T-cell (primary cell): ENCODE measurements at regions not wholly inside any gene's neighbourhood (a gene's known extent, or its start where the extent isn't known, plus 50 kb on each side); places are given as distances from the start of the nearest gene placed in this dataset.

Experiments used
- ATAC-seq, 4 experiments: fragments of 200-7000 bp in 3 of 4; fragments of 150-1000 bp in 1 of 4; cut with Tn5 transposase; replicated peaks in 1 of 4; 1 replicate in 3 of 4; 2 replicates in 1 of 4; pipeline ENCODE4 v1.10.0; 2021; ENCODE audit warnings: moderate library complexity in 3 of 4, mild to moderate bottlenecking in 2 of 4, moderate number of reproducible peaks in 1 of 4
- CTCF ChIA-PET, 2 donors: fragments of 300-600 bp; sonication (Branson Sonifier 250); formaldehyde crosslinking; loops; one replicate each; lab custom pipeline; 2022; ENCODE audit warnings: antibody characterized with exemption in 2 of 2; lab: Charles Lee
- POLR2A ChIA-PET, 2 donors: fragments of 300-600 bp; sonication (Branson Sonifier 250); formaldehyde crosslinking; loops; one replicate each; lab custom pipeline; 2022; ENCODE audit warnings: antibody characterized with exemption in 2 of 2; lab: Charles Lee
- DNase-seq, 35 experiments: peaks; one replicate each; pipeline versions ENCODE4 v3.0.0 to v3.0.0-alpha.2; 2013 to 2023
- H3K27ac ChIP-seq: one replicate; pipeline ENCODE4 v1.5.1; 2013; ENCODE audit warnings: low read length
- H3K27me3 ChIP-seq, 2 experiments: replicated peaks in 1 of 2; 1 replicate in 1 of 2; 2 replicates in 1 of 2; pipeline versions ENCODE4 v1.6.1 to v1.7.0; 2013; ENCODE audit warnings: low read length in 1 of 2, mixed read lengths in 1 of 2; ENCODE audit not compliant: control insufficient read depth in 2 of 2, insufficient read depth in 2 of 2; ENCODE audit errors: extremely low read depth in 1 of 2
- H3K36me3 ChIP-seq, 2 donors: 1 replicate in 1 of 2; 2 replicates in 1 of 2; pipeline versions ENCODE4 v1.6.1 to v1.7.0; 2013; ENCODE audit warnings: low read length in 1 of 2; ENCODE audit not compliant: control insufficient read depth in 2 of 2, insufficient read depth in 1 of 2; ENCODE audit errors: extremely low read depth in 1 of 2
- H3K4me1 ChIP-seq, 2 experiments: 1 replicate in 1 of 2; 2 replicates in 1 of 2; pipeline versions ENCODE4 v1.6.1 to v1.7.0; 2013; ENCODE audit warnings: low read length in 2 of 2, mixed read lengths in 1 of 2; ENCODE audit not compliant: insufficient read depth in 2 of 2, control insufficient read depth in 1 of 2; ENCODE audit errors: extremely low read depth in 1 of 2
- H3K4me3 ChIP-seq, 2 donors: 1 replicate in 1 of 2; 2 replicates in 1 of 2; pipeline versions ENCODE4 v1.5.1 to v1.7.0; 2013; ENCODE audit warnings: mild to moderate bottlenecking in 2 of 2, low read length in 1 of 2, moderate library complexity in 1 of 2; ENCODE audit not compliant: control insufficient read depth in 1 of 2; ENCODE audit errors: extremely low read depth in 1 of 2
- H3K9me3 ChIP-seq: 2 replicates; pipeline ENCODE4 v1.7.0; 2013
- H3K27ac Mint-ChIP-seq, 2 donors: one replicate each; pipeline ENCODE4 v1.8.0; 2020 to 2021; ENCODE audit warnings: mild to moderate bottlenecking in 2 of 2, mixed read lengths in 2 of 2
- H3K27me3 Mint-ChIP-seq, 2 donors: one replicate each; pipeline ENCODE4 v1.8.0; 2021 to 2022; ENCODE audit warnings: mixed read lengths in 2 of 2
- H3K36me3 Mint-ChIP-seq: one replicate; pipeline ENCODE4 v1.8.0; 2021; ENCODE audit warnings: mixed read lengths
- H3K4me1 Mint-ChIP-seq, 3 donors: one replicate each; pipeline ENCODE4 v1.8.0; 2020 to 2022; ENCODE audit warnings: mixed read lengths in 3 of 3, mild to moderate bottlenecking in 1 of 3
- H3K4me3 Mint-ChIP-seq, 3 donors: one replicate each; pipeline ENCODE4 v1.8.0; 2020 to 2022; ENCODE audit warnings: mild to moderate bottlenecking in 3 of 3, mixed read lengths in 3 of 3, moderate library complexity in 3 of 3
- H3K9me3 Mint-ChIP-seq, 3 donors: one replicate each; pipeline ENCODE4 v1.8.0; 2020 to 2022; ENCODE audit warnings: mixed read lengths in 3 of 3
- WGBS: methylation state at CpG from one replicate; pipeline ENCODE4 v1.1.5; 2013; ENCODE audit warnings: missing lambda C conversion rate; ENCODE audit not compliant: insufficient coverage; 5-methylcytosine and 5-hydroxymethylcytosine counted together

DNA sequence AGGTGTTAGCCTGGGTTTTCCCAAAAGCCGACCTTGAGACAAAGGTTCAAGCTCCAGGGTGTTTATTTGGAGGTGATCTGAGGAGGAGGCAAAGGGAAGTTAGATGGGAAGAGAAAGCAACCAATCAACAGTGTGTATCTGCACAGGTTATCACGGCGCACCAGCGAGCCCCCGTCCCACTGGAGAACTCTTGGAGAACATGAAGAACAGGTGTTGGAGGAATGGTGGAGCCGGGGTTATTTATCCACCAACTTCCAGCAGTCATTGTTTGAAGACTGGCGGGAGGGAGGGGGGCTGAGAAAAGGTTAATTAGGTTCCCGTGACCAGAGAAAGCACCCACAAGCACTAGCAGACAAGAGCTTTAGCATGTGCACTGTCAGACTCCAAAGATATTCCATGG, 282.5 kb upstream of the FOXK1 start:
- Mint-ChIP-seq H3K27ac (no peak overlapping the region), H3K36me3 (no peaks in the 10 kb centered on the region), H3K9me3 (peaks cover 6 to 11% (median 10%) of the 10 kb centered on the region in 3 donors), H3K27me3 (peaks cover 11 to 16% of the 10 kb centered on the region in 2 donors), H3K4me1 (no peaks in the 10 kb centered on the region), H3K4me3 (no peak overlapping the region)
- Histone ChIP-seq H3K4me1 (no peaks in the 10 kb centered on the region), H3K27ac (no peak overlapping the region), H3K36me3 (no peaks in the 10 kb centered on the region), H3K4me3 (no peak overlapping the region), H3K9me3 (no peaks in the 10 kb centered on the region), H3K27me3 (peaks cover 0 to 3% of the 10 kb centered on the region in 2 experiments)
- WGBS: 67% methylated on average over 1 of the region's 8 CpGs
- no peak for ATAC-seq
- no peak for DNase-seq
- ChIA-PET CTCF (no interaction called here), POLR2A (no interaction called here)

DNA sequence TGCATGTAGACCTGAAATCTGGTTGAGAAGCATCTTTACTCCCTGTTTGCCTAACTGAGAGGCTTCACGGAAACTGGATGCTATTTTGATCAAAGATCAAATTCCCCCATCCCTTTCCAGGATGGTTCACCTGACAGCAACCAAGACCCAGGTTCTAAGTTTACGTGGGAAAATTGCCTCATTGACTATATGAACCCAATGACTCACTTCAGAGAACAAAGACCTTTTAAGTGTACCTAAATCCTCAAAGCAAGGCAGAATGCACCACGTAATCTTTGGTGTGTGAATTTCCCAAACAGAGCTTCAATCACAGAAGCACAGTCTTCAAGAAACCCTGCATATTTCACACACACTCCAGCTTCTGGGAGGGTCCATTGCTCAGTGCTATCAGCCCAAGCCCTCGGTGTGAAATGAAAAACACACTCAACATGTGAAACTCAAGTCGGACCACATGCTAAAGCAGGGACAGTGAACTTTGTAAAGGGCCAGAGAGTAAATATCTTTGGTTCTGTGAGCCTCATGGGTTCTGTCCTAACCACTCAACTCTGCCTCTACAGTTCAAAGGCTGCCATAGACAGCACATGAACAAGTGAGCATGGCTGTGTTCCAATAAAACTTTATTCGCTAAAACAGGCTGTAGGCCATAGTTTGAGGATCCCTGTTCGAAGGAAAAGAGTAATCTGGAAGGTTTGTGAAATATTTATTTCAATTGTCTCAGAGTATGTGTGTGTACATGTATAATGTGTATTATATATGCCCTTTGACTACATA, 275.6 kb upstream of the FOXK1 start:
- Mint-ChIP-seq H3K9me3 (peaks cover 9 to 14% (median 10%) of the 10 kb centered on the region in 3 donors), H3K4me1 (no peaks in the 10 kb centered on the region)

DNA sequence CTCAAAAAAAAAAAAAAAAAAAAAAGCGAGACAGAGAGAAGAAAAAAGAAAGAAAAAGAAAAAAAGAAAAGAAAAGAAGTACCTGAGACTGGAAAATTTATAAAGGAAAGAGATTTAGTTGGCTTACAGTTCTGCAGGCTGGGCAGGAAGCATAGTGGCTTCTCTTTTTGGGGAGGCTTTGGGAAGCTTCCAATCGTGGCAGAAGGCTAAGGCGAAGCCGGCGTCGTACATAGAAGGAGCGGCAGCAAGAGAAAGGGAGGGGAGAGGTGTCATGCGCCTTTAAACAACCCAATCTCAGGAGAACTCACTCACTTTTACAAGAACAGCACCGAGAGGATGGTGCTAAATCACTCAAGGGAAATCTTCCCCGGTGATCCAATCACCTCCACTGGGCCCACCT, 272.1 kb upstream of the FOXK1 start:
- no peaks in the 10 kb centered on the region for H3K4me1 ChIP-seq
- Mint-ChIP-seq H3K36me3 (no peaks in the 10 kb centered on the region), H3K4me3 (no peak overlapping the region), H3K27me3 (peaks cover 0 to 6% of the 10 kb centered on the region in 2 donors), H3K27ac (no peak overlapping the region), H3K9me3 (peaks cover 6 to 17% (median 14%) of the 10 kb centered on the region in 3 donors), H3K4me1 (no peaks in the 10 kb centered on the region)
- ChIA-PET POLR2A (no interaction called here), CTCF (no interaction called here)
- H3K27me3 ChIP-seq: peaks cover 0 to 8% of the 10 kb centered on the region in 2 experiments
- 71% methylated on average over 4 of the region's 10 CpGs for WGBS
- H3K4me3 ChIP-seq: no peak overlapping the region
- no peaks in the 10 kb centered on the region for H3K36me3 ChIP-seq
- no peak for DNase-seq
- H3K9me3 ChIP-seq: no peaks in the 10 kb centered on the region
- ATAC-seq: no peak
- no peak overlapping the region for H3K27ac ChIP-seq

More for the DNA sequence above, 275.6 kb upstream of the FOXK1 start:
- Mint-ChIP-seq H3K36me3 (no peaks in the 10 kb centered on the region), H3K27me3 (peaks cover 7 to 10% of the 10 kb centered on the region in 2 donors), H3K27ac (no peak overlapping the region), H3K4me3 (no peak overlapping the region)
- Histone ChIP-seq H3K4me3 (no peak overlapping the region), H3K27ac (no peak overlapping the region), H3K36me3 (no peaks in the 10 kb centered on the region), H3K4me1 (no peaks in the 10 kb centered on the region), H3K27me3 (peaks cover 0 to 8% of the 10 kb centered on the region in 2 experiments), H3K9me3 (no peaks in the 10 kb centered on the region)
- CTCF ChIA-PET: no interaction called here
- DNase-seq: no peak
- no peak for ATAC-seq
- WGBS: 93% methylated on average over 3 of the region's 7 CpGs
- POLR2A ChIA-PET: no interaction called here

DNA sequence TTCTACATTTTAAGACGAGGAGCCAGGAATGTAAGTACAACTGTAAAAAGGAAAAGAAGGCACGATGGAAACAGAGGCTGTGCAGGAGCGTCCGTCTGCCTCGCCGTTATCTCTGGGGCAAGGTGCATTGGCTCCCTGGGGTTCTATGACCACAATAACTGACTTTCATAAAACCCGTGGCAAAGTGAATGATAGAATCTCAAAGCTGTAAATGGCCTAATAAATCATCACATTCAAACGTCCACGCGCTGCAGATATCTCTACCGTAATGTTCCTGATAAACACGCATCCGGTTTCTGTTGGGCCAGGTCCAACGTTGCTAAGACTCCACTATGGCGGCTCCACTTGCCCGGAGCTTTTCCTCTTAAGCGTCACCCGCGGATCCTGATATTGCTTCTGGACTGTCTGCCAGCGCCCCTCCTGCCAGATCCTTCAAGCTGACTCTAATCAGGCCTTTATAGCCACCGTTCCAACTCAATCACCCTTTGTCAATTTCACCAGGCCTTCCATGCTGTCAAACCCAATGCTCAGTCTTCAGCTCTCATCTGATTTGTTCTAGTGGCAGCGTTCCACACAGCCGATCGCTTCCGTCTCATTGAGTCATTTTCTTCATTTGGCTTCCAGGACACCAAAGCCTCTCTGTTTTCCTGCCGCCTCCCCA, 265.6 kb upstream of the FOXK1 start:
- Histone ChIP-seq H3K4me3 (no peak overlapping the region), H3K36me3 (no peaks in the 10 kb centered on the region), H3K27ac (no peak overlapping the region), H3K4me1 (no peaks in the 10 kb centered on the region), H3K27me3 (peaks cover 0 to 2% of the 10 kb centered on the region in 2 experiments), H3K9me3 (peaks cover 4% of the 10 kb centered on the region)
- ChIA-PET POLR2A (interaction anchor here in 1 of 2 donors (0.7 kb wide), 1 partner anchor 435 kb away, joined by 3 read pairs; no protein-coding TSS in a partner anchor), CTCF (no interaction called here)
- Mint-ChIP-seq H3K9me3 (peaks cover 19 to 25% (median 20%) of the 10 kb centered on the region in 3 donors), H3K36me3 (peaks cover 3% of the 10 kb centered on the region), H3K27ac (no peak overlapping the region), H3K4me3 (peak overlapping the region in 1 of 3 donors; percentile 21), H3K4me1 (peaks cover 0 to 2% (median 0%) of the 10 kb centered on the region in 3 donors), H3K27me3 (peaks cover 4 to 5% of the 10 kb centered on the region in 2 donors)
- DNase-seq (no peak), ATAC-seq (no peak)
- WGBS: 64% methylated on average over 23 of the region's 26 CpGs

DNA sequence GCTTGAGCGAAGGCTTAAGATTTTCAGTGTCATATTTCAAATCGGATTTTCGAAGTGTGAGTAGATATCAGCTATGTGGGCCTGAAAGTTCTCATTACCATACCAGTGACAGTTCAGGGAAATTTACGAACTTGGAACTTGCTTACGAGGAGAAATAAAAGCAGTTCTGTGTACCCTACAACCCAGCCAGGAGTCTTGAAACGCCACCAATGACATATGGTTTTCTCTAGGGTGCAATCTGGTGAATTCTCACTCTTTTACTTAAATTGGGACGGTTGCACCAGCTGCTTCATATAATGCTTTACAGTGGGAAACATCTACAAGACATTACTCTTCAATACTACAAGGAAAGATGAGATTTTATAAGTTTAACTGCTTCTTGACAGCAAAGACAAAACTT, 253.6 kb upstream of the FOXK1 start:
- no peaks in the 10 kb centered on the region for H3K36me3 ChIP-seq
- no peak overlapping the region for H3K27ac ChIP-seq
- ATAC-seq (no peak), DNase-seq (no peak)
- ChIA-PET CTCF (no interaction called here), POLR2A (no interaction called here)
- H3K9me3 ChIP-seq: no peaks in the 10 kb centered on the region
- peaks cover 8 to 23% (median 10%) of the 10 kb centered on the region in 3 donors for H3K9me3 Mint-ChIP-seq
- H3K27me3 Mint-ChIP-seq: peaks cover 15 to 22% of the 10 kb centered on the region in 2 donors
- no peak overlapping the region for H3K4me3 ChIP-seq
- no peaks in the 10 kb centered on the region for H3K4me1 Mint-ChIP-seq
- no peak overlapping the region for H3K4me3 Mint-ChIP-seq
- peaks cover 0 to 5% of the 10 kb centered on the region in 2 experiments for H3K27me3 ChIP-seq
- 58% methylated on average over 3 of the region's 7 CpGs for WGBS
- no peaks in the 10 kb centered on the region for H3K36me3 Mint-ChIP-seq
- no peaks in the 10 kb centered on the region for H3K4me1 ChIP-seq
- no peak overlapping the region for H3K27ac Mint-ChIP-seq

DNA sequence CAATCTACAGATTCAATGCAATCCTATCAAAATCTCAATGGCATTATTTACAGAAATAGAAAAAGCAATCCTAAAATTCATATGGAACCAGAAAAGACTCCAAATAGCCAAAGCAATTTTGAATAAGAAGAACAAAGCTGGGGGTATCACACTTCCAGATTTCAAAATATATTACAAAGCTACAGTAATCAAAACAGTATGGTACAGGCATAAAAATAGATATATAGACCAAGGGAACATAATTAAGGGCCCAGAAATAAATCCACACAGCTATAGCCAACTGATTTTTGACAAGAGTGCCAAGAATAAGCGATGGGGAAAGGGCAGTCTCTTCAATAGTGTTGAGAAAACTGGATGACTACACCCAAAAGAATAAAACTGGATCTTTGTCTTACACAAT, 251.9 kb upstream of the FOXK1 start:
- Histone ChIP-seq H3K9me3 (no peaks in the 10 kb centered on the region), H3K4me1 (no peaks in the 10 kb centered on the region), H3K27ac (no peak overlapping the region), H3K4me3 (no peak overlapping the region), H3K36me3 (no peaks in the 10 kb centered on the region), H3K27me3 (peaks cover 0 to 4% of the 10 kb centered on the region in 2 experiments)
- no peaks in the 10 kb centered on the region for H3K4me1 Mint-ChIP-seq
- no peaks in the 10 kb centered on the region for H3K36me3 Mint-ChIP-seq
- ChIA-PET POLR2A (no interaction called here), CTCF (no interaction called here)
- H3K4me3 Mint-ChIP-seq: no peak overlapping the region
- no peak overlapping the region for H3K27ac Mint-ChIP-seq
- DNase-seq (no peak), ATAC-seq (no peak)
- peaks cover 8 to 23% (median 10%) of the 10 kb centered on the region in 3 donors for H3K9me3 Mint-ChIP-seq
- peaks cover 17 to 22% of the 10 kb centered on the region in 2 donors for H3K27me3 Mint-ChIP-seq
- no CpG with 5 or more reads among the region's 1 CpG for WGBS
